Nephron (organoid): ENCODE measurements at regions not wholly inside any gene's neighbourhood (a gene's known extent, or its start where the extent isn't known, plus 50 kb on each side); places are given as distances from the start of the nearest gene placed in this dataset.
A peak's percentile ranks its signal among the peaks of the same experiment; 100 is the strongest.

Source experiments
- H3K27ac Mint-ChIP-seq, 3 experiments: 2 replicates each; pipeline ENCODE4 v1.8.0; 2020; ENCODE audit warnings: mixed read lengths in 3 of 3, mild to moderate bottlenecking in 2 of 3, moderate library complexity in 1 of 3
- H3K27me3 Mint-ChIP-seq: 2 replicates; pipeline ENCODE4 v1.8.0; 2021; ENCODE audit warnings: low read depth, mild to moderate bottlenecking, moderate library complexity, mixed read lengths
- H3K36me3 Mint-ChIP-seq: 2 replicates; pipeline ENCODE4 v1.8.0; 2020; ENCODE audit warnings: low read depth, mixed read lengths
- H3K4me1 Mint-ChIP-seq: 2 replicates; pipeline ENCODE4 v1.8.0; 2020; ENCODE audit warnings: mixed read lengths
- H3K4me3 Mint-ChIP-seq, 3 experiments: 2 replicates each; pipeline ENCODE4 v1.8.0; 2020; ENCODE audit warnings: mild to moderate bottlenecking in 3 of 3, mixed read lengths in 3 of 3, moderate library complexity in 2 of 3
- H3K9me3 Mint-ChIP-seq: 2 replicates; pipeline ENCODE4 v1.8.0; 2020; ENCODE audit warnings: mixed read lengths
- TF ChIP-seq, protein P1 (sequence below), 3 experiments: fragments of 200-600 bp; sonication (generic); IDR thresholded peaks; one replicate each; pipeline ENCODE4 v1.5.0; 2021; ENCODE audit warnings: antibody characterized with exemption in 3 of 3; ENCODE audit not compliant: unreplicated experiment in 3 of 3

DNA sequence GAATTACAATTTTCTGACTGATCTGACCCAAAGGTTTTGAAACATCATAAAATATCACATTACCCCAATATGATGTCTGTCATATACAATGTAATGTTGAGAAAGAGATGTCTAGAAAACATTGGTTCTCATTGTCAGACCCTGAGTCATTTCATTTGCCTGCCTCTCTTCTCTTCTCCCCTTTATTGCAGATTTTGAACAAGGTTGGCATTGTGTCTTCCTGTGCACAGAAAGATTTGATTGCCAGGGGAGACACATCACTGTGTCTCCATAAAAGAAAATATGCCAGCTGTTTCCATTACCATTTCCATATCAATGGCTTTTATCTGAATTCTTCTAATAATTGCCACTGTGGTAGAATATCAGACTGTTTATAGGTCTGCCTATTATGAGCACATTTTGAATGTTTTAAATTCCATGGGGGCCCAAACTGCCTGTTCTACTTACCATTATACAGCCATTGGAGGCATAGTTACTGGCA is 65.6 kb downstream of the IFI44 start:
- no peak overlapping the region for H3K27ac Mint-ChIP-seq
- H3K36me3 Mint-ChIP-seq, result no peaks in the 10 kb centered on the region
- H3K27me3 Mint-ChIP-seq, result no peaks in the 10 kb centered on the region
- no peak overlapping the region for H3K4me3 Mint-ChIP-seq
- no peaks in the 10 kb centered on the region for H3K9me3 Mint-ChIP-seq
- TF ChIP-seq, protein P1, sequence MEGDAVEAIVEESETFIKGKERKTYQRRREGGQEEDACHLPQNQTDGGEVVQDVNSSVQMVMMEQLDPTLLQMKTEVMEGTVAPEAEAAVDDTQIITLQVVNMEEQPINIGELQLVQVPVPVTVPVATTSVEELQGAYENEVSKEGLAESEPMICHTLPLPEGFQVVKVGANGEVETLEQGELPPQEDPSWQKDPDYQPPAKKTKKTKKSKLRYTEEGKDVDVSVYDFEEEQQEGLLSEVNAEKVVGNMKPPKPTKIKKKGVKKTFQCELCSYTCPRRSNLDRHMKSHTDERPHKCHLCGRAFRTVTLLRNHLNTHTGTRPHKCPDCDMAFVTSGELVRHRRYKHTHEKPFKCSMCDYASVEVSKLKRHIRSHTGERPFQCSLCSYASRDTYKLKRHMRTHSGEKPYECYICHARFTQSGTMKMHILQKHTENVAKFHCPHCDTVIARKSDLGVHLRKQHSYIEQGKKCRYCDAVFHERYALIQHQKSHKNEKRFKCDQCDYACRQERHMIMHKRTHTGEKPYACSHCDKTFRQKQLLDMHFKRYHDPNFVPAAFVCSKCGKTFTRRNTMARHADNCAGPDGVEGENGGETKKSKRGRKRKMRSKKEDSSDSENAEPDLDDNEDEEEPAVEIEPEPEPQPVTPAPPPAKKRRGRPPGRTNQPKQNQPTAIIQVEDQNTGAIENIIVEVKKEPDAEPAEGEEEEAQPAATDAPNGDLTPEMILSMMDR (IDR thresholded peaks at IDR 0.05; ENCODE audit: unreplicated experiment in 3 of 3), result no peak
- peaks cover 21% of the 10 kb centered on the region for H3K4me1 Mint-ChIP-seq

DNA sequence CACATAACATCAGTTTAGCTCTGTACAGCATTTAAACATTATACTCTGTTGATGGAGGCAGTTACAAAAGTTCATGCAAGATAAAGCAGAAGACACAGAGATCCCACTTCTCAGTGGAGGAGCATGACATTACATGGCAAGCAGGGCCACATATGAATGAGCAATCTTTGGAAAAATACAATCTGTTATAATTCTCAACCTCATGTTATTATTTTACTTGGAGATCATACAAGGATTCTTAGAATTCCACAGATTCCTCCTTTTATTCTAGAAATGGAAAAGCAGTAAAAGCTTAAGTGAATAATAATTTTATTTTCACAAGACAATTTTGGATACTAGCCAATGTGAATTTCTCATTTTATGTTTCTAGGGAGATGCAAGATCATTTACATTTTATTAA is 66.6 kb downstream of the IFI44 start:
- no peak overlapping the region for H3K4me3 Mint-ChIP-seq
- H3K4me1 Mint-ChIP-seq, result peaks cover 21% of the 10 kb centered on the region
- peak overlapping the region; percentile 18 to 43 (median 18) for H3K27ac Mint-ChIP-seq
- H3K27me3 Mint-ChIP-seq, result no peaks in the 10 kb centered on the region
- TF ChIP-seq, protein P1 (IDR thresholded peaks at IDR 0.05; ENCODE audit: unreplicated experiment in 3 of 3), result no peak
- no peaks in the 10 kb centered on the region for H3K9me3 Mint-ChIP-seq
- no peaks in the 10 kb centered on the region for H3K36me3 Mint-ChIP-seq

GRCh38 chr1:78718566-78718965 is 68.9 kb downstream of the IFI44 start:
- Mint-ChIP-seq H3K27ac (no peak overlapping the region), H3K4me3 (no peak overlapping the region), H3K4me1 (peaks cover 12% of the 10 kb centered on the region), H3K9me3 (no peaks in the 10 kb centered on the region), H3K36me3 (no peaks in the 10 kb centered on the region), H3K27me3 (no peaks in the 10 kb centered on the region)
- TF ChIP-seq, protein P1 (IDR thresholded peaks at IDR 0.05; ENCODE audit: unreplicated experiment in 3 of 3), result no peak

DNA sequence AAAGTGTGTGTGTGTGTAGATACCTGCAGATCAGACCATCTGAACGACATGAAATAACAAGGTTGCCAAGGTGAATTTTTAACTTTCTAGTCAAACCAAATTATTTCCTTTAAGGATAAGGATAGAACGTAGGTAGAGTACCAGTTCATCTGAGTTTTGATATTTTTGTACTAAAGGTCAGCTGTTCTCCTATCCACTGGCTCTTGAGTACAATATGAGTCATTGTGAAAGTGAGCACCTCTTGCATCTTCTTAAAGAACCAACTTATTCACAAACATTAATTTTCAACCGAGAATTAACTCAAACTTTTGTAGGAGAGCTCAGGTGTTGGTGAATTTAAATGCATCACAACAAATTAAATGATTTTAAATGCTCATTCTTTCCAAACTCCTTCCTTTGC is 71.5 kb downstream of the IFI44 start:
- no peaks in the 10 kb centered on the region for H3K27me3 Mint-ChIP-seq
- H3K4me1 Mint-ChIP-seq, result peaks cover 7% of the 10 kb centered on the region
- no peak overlapping the region for H3K4me3 Mint-ChIP-seq
- no peaks in the 10 kb centered on the region for H3K36me3 Mint-ChIP-seq
- H3K9me3 Mint-ChIP-seq, result no peaks in the 10 kb centered on the region
- H3K27ac Mint-ChIP-seq, result no peak overlapping the region
- TF ChIP-seq, protein P1 (IDR thresholded peaks at IDR 0.05; ENCODE audit: unreplicated experiment in 3 of 3), result no peak

- H3K9me3 Mint-ChIP-seq, result no peaks in the 10 kb centered on the region
- no peaks in the 10 kb centered on the region for H3K36me3 Mint-ChIP-seq
- no peaks in the 10 kb centered on the region for H3K4me1 Mint-ChIP-seq
- TF ChIP-seq, protein P1 (IDR thresholded peaks at IDR 0.05; ENCODE audit: unreplicated experiment in 3 of 3), result no peak
- H3K27ac Mint-ChIP-seq, result no peak overlapping the region
- H3K4me3 Mint-ChIP-seq, result no peak overlapping the region
- H3K27me3 Mint-ChIP-seq, result no peaks in the 10 kb centered on the region
Measured at GRCh38 chr1:78722105-78722504, 72.5 kb downstream of the IFI44 start.

DNA sequence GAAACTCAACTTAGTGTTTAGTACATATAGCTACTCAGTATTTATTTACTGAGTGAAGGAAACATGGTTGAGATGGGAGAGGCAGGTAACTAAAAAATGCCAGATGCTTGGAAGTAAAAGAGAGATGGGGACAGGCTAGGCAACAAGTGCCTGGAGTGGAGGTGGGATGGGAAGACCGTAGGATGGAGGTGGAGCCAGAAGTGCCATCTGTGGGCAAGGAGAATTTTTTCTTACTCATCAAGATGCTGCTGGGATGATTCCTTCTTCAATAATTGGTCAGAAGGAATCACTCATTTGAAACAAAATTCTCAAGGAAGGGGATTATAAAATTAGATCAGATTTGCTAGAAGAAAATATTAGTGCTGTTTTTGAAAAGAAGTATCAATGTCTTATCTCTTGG is 72.9 kb downstream of the IFI44 start:
- H3K27me3 Mint-ChIP-seq, result no peaks in the 10 kb centered on the region
- H3K9me3 Mint-ChIP-seq, result no peaks in the 10 kb centered on the region
- TF ChIP-seq, protein P1 (IDR thresholded peaks at IDR 0.05; ENCODE audit: unreplicated experiment in 3 of 3), result no peak
- H3K4me3 Mint-ChIP-seq, result no peak overlapping the region
- H3K4me1 Mint-ChIP-seq, result no peaks in the 10 kb centered on the region
- H3K36me3 Mint-ChIP-seq, result no peaks in the 10 kb centered on the region
- H3K27ac Mint-ChIP-seq, result no peak overlapping the region
